ENCODE measurements at regions not wholly inside any gene's neighbourhood (a gene's known extent, or its start where the extent isn't known, plus 50 kb on each side); places are given as distances from the start of the nearest gene placed in this dataset.
"Not testable (repeated sequence)": the region's sequence is repeated elsewhere in the genome, so short reads cannot be mapped to it uniquely, and the experiment has no call there.

GRCh38 chr3:24545887-24546286 lies 51.2 kb upstream of the THRB start:
- no peak for DNase-seq

GRCh38 chr3:24548278-24548677 lies 53.6 kb upstream of the THRB start:
- no peak for DNase-seq

GRCh38 chr3:24550588-24550987 lies 55.9 kb upstream of the THRB start:
- DNase-seq: no peak

- no peak for DNase-seq
Measured at GRCh38 chr3:24551626-24552025, 57.0 kb upstream of the THRB start.

GRCh38 chr3:24562895-24563294 lies 68.2 kb upstream of the THRB start:
- DNase-seq: no peak

- DNase-seq: no peak
Measured at GRCh38 chr3:24565053-24565452, 70.4 kb upstream of the THRB start.

GRCh38 chr3:24565656-24566055 lies 71.0 kb upstream of the THRB start:
- DNase-seq: no peak

GRCh38 chr3:24566927-24567326 lies 72.3 kb upstream of the THRB start:
- DNase-seq: no peak

GRCh38 chr3:24572409-24572808 lies 77.8 kb upstream of the THRB start:
- not testable (repeated sequence) for DNase-seq

GRCh38 chr3:24573576-24573975 lies 78.9 kb upstream of the THRB start:
- DNase-seq: no peak

- no peak for DNase-seq
Measured at GRCh38 chr3:24578324-24578723, 83.7 kb upstream of the THRB start.

GRCh38 chr3:24578951-24579421 lies 84.3 kb upstream of the THRB start:
- DNase-seq: no peak

- DNase-seq: no peak
Measured at GRCh38 chr3:24582431-24583403, 88.1 kb upstream of the THRB start.

GRCh38 chr3:24586920-24587319 lies 92.3 kb upstream of the THRB start:
- no peak for DNase-seq

GRCh38 chr3:24588629-24589512 lies 94.2 kb upstream of the THRB start:
- no peak for DNase-seq

GRCh38 chr3:24589513-24589851 lies 94.8 kb upstream of the THRB start:
- DNase-seq: no peak

GRCh38 chr3:24589931-24590880 lies 95.6 kb upstream of the THRB start:
- no peak for DNase-seq

- DNase-seq: no peak
Measured at GRCh38 chr3:24591191-24591590, 96.5 kb upstream of the THRB start.

- no peak for DNase-seq
Measured at GRCh38 chr3:24591661-24592555, 97.3 kb upstream of the THRB start.

GRCh38 chr3:24594161-24594560 lies 99.5 kb upstream of the THRB start:
- DNase-seq: no peak

- no peak for DNase-seq
Measured at GRCh38 chr3:24595796-24596195, 101.1 kb upstream of the THRB start.

Data from CD4-positive, alpha-beta T cell treated with Interferon alpha-2 for 1 hour (primary cell).